WTC11 (cell line): ENCODE measurements at regions not wholly inside any gene's neighbourhood (a gene's known extent, or its start where the extent isn't known, plus 50 kb on each side); places are given as distances from the start of the nearest gene placed in this dataset.

ENCODE experiments used
- CREM ChIP-seq: sonication (generic); formaldehyde crosslinking; IDR thresholded peaks from 2 replicates; pipeline ENCODE4 v1.8.1; 2022; ENCODE audit warnings: mild to moderate bottlenecking, missing genetic modification reagents, moderate library complexity
- ESRRA ChIP-seq: sonication (generic); formaldehyde crosslinking; IDR thresholded peaks from 2 replicates; pipeline ENCODE4 v1.8.1; 2022; ENCODE audit warnings: mild to moderate bottlenecking, missing genetic modification reagents, borderline replicate concordance
- NFYB ChIP-seq: sonication (generic); formaldehyde crosslinking; conservative IDR thresholded peaks from 2 replicates; pipeline ENCODE4 v1.8.0; 2022; ENCODE audit warnings: low read depth, missing genetic modification reagents
- NR1H2 ChIP-seq: sonication (generic); formaldehyde crosslinking; IDR thresholded peaks from 2 replicates; pipeline ENCODE4 v1.9.0; 2021; ENCODE audit warnings: mild to moderate bottlenecking, moderate library complexity, missing genetic modification reagents
- NR3C1 ChIP-seq: sonication (generic); formaldehyde crosslinking; conservative IDR thresholded peaks from 2 replicates; pipeline ENCODE4 v1.8.1; 2023; ENCODE audit warnings: low read depth, mild to moderate bottlenecking, missing genetic modification reagents
- OVOL2 ChIP-seq: fragments of 250-450 bp; sonication (Bioruptor Pico); IDR thresholded peaks from 2 replicates; pipeline ENCODE4 v1.9.0; 2021; ENCODE audit warnings: mild to moderate bottlenecking, borderline replicate concordance
- TP53 ChIP-seq: sonication (generic); formaldehyde crosslinking; IDR thresholded peaks from 2 replicates; pipeline ENCODE4 v1.8.1; 2023; ENCODE audit warnings: mild to moderate bottlenecking, missing genetic modification reagents
- TF ChIP-seq, protein P1 (sequence below): sonication (generic); formaldehyde crosslinking; IDR thresholded peaks from 2 replicates; pipeline ENCODE4 v1.8.1; 2023; ENCODE audit warnings: mild to moderate bottlenecking, missing genetic modification reagents, moderate library complexity
- TF ChIP-seq, protein P2 (sequence below): fragments of 200-600 bp; IDR thresholded peaks from 2 replicates; pipeline ENCODE4 v1.8.0; 2022; ENCODE audit warnings: antibody characterized with exemption
- TF ChIP-seq, protein P3 (sequence below): sonication (generic); formaldehyde crosslinking; IDR thresholded peaks from 2 replicates; pipeline ENCODE4 v1.8.0; 2023; ENCODE audit warnings: missing genetic modification reagents, mild to moderate bottlenecking, borderline replicate concordance
- TF ChIP-seq, protein P4 (sequence below): sonication (generic); formaldehyde crosslinking; IDR thresholded peaks from 2 replicates; pipeline ENCODE4 v1.8.1; 2022; ENCODE audit warnings: missing genetic modification reagents, borderline replicate concordance

DNA sequence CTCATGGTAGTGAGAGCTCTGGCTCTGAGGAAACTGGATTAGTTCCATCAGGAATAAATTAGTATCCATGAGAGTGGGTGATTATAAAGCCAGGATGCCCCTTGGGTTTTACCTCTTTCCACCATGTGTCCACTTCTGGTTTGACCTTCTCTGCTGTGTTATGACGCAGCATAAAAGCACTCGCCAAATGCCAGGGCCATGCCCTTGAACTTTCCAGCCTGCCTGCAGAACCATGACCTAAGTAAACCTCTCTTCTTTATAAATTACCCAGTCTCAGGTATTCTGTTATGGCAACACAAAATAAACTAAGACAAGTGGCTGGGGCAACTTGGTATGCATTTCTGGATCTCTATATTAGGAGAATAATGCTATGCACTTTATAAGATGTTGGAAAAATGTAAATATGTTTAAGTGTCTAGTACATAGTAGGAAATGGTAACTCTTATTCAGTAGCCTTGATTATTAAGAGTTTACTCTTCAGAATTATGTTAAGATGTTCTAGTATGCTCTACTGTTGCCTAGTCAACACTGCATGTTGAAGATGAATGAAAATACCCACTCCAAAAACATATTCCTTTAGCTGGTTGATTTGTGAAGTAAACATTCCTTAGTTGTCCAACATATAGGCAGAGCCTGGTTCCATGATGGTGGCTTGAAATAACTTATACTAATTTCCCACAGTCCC lies 455.6 kb upstream of the TMPO start:
- TF ChIP-seq, protein P1, sequence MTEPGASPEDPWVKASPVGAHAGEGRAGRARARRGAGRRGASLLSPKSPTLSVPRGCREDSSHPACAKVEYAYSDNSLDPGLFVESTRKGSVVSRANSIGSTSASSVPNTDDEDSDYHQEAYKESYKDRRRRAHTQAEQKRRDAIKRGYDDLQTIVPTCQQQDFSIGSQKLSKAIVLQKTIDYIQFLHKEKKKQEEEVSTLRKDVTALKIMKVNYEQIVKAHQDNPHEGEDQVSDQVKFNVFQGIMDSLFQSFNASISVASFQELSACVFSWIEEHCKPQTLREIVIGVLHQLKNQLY = no peak
- TF ChIP-seq, protein P2, sequence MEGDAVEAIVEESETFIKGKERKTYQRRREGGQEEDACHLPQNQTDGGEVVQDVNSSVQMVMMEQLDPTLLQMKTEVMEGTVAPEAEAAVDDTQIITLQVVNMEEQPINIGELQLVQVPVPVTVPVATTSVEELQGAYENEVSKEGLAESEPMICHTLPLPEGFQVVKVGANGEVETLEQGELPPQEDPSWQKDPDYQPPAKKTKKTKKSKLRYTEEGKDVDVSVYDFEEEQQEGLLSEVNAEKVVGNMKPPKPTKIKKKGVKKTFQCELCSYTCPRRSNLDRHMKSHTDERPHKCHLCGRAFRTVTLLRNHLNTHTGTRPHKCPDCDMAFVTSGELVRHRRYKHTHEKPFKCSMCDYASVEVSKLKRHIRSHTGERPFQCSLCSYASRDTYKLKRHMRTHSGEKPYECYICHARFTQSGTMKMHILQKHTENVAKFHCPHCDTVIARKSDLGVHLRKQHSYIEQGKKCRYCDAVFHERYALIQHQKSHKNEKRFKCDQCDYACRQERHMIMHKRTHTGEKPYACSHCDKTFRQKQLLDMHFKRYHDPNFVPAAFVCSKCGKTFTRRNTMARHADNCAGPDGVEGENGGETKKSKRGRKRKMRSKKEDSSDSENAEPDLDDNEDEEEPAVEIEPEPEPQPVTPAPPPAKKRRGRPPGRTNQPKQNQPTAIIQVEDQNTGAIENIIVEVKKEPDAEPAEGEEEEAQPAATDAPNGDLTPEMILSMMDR = no peak
- TF ChIP-seq CREM (CRISPR knock-in tag) (no peak), NR1H2 (CRISPR knock-in tag) (no peak), NR3C1 (CRISPR knock-in tag) (no peak), ESRRA (CRISPR knock-in tag) (no peak), OVOL2 (no peak), TP53 (CRISPR knock-in tag) (no peak), NFYB (CRISPR knock-in tag) (no peak)
- TF ChIP-seq, protein P3, sequence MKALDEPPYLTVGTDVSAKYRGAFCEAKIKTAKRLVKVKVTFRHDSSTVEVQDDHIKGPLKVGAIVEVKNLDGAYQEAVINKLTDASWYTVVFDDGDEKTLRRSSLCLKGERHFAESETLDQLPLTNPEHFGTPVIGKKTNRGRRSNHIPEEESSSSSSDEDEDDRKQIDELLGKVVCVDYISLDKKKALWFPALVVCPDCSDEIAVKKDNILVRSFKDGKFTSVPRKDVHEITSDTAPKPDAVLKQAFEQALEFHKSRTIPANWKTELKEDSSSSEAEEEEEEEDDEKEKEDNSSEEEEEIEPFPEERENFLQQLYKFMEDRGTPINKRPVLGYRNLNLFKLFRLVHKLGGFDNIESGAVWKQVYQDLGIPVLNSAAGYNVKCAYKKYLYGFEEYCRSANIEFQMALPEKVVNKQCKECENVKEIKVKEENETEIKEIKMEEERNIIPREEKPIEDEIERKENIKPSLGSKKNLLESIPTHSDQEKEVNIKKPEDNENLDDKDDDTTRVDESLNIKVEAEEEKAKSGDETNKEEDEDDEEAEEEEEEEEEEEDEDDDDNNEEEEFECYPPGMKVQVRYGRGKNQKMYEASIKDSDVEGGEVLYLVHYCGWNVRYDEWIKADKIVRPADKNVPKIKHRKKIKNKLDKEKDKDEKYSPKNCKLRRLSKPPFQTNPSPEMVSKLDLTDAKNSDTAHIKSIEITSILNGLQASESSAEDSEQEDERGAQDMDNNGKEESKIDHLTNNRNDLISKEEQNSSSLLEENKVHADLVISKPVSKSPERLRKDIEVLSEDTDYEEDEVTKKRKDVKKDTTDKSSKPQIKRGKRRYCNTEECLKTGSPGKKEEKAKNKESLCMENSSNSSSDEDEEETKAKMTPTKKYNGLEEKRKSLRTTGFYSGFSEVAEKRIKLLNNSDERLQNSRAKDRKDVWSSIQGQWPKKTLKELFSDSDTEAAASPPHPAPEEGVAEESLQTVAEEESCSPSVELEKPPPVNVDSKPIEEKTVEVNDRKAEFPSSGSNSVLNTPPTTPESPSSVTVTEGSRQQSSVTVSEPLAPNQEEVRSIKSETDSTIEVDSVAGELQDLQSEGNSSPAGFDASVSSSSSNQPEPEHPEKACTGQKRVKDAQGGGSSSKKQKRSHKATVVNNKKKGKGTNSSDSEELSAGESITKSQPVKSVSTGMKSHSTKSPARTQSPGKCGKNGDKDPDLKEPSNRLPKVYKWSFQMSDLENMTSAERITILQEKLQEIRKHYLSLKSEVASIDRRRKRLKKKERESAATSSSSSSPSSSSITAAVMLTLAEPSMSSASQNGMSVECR = no peak
- TF ChIP-seq, protein P4, sequence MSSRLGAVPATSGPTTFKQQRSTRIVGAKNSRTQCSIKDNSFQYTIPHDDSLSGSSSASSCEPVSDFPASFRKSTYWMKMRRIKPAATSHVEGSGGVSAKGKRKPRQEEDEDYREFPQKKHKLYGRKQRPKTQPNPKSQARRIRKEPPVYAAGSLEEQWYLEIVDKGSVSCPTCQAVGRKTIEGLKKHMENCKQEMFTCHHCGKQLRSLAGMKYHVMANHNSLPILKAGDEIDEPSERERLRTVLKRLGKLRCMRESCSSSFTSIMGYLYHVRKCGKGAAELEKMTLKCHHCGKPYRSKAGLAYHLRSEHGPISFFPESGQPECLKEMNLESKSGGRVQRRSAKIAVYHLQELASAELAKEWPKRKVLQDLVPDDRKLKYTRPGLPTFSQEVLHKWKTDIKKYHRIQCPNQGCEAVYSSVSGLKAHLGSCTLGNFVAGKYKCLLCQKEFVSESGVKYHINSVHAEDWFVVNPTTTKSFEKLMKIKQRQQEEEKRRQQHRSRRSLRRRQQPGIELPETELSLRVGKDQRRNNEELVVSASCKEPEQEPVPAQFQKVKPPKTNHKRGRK (CRISPR knock-in tag) = no peak
